ENCODE measurements at regions not wholly inside any gene's neighbourhood (a gene's known extent, or its start where the extent isn't known, plus 50 kb on each side); places are given as distances from the start of the nearest gene placed in this dataset.
"Not testable (repeated sequence)": the region's sequence is repeated elsewhere in the genome, so short reads cannot be mapped to it uniquely, and the experiment has no call there.

- DNase-seq (ENCODE audit: low read depth): no peak
Measured at GRCh38 chr15:35992791-35993190, 446.8 kb upstream of the DPH6 start.

- no peak for DNase-seq (ENCODE audit: low read depth)
Measured at GRCh38 chr15:35993196-35993595, 447.2 kb upstream of the DPH6 start.

GRCh38 chr15:35994876-35995275 is 448.9 kb upstream of the DPH6 start:
- no peak for DNase-seq (ENCODE audit: low read depth)

- DNase-seq (ENCODE audit: low read depth): no peak
Measured at GRCh38 chr15:35998663-35999602, 453.0 kb upstream of the DPH6 start.

GRCh38 chr15:36004891-36005490 is 459.0 kb upstream of the DPH6 start:
- no peak for DNase-seq (ENCODE audit: low read depth)

- DNase-seq (ENCODE audit: low read depth): no peak
Measured at GRCh38 chr15:36005542-36005941, 459.6 kb upstream of the DPH6 start.

GRCh38 chr15:36007699-36008098 is 461.7 kb upstream of the DPH6 start:
- DNase-seq (ENCODE audit: low read depth): no peak

GRCh38 chr15:36008719-36009118 is 462.8 kb upstream of the DPH6 start:
- no peak for DNase-seq (ENCODE audit: low read depth)

- DNase-seq (ENCODE audit: low read depth): no peak
Measured at GRCh38 chr15:36024031-36024688, 478.2 kb upstream of the DPH6 start.

- DNase-seq (ENCODE audit: low read depth): no peak
Measured at GRCh38 chr15:36026627-36027283, 480.8 kb upstream of the DPH6 start.

- DNase-seq (ENCODE audit: low read depth): no peak
Measured at GRCh38 chr15:36029606-36030210, 483.7 kb upstream of the DPH6 start.

- no peak for DNase-seq (ENCODE audit: low read depth)
Measured at GRCh38 chr15:36039996-36040572, 494.1 kb upstream of the DPH6 start.

GRCh38 chr15:36047018-36047716 is 501.2 kb upstream of the DPH6 start:
- DNase-seq (ENCODE audit: low read depth): not testable (repeated sequence)

GRCh38 chr15:36050899-36051298 is 504.9 kb upstream of the DPH6 start:
- DNase-seq (ENCODE audit: low read depth): no peak

- not testable (repeated sequence) for DNase-seq (ENCODE audit: low read depth)
Measured at GRCh38 chr15:36052641-36053040, 506.7 kb upstream of the DPH6 start.

GRCh38 chr15:36053746-36054145 is 507.8 kb upstream of the DPH6 start:
- no peak for DNase-seq (ENCODE audit: low read depth)

GRCh38 chr15:36059596-36059995 is 513.6 kb upstream of the DPH6 start:
- DNase-seq (ENCODE audit: low read depth): no peak

- DNase-seq (ENCODE audit: low read depth): no peak
Measured at GRCh38 chr15:36062357-36062756, 516.4 kb upstream of the DPH6 start.

- no peak for DNase-seq (ENCODE audit: low read depth)
Measured at GRCh38 chr15:36066757-36067156, 512.7 kb upstream of the CDIN1 start.

- DNase-seq (ENCODE audit: low read depth): no peak
Measured at GRCh38 chr15:36067483-36068274, 511.7 kb upstream of the CDIN1 start.
